T-helper 2 cell treated with Interferon-gamma antibody and Interleukin-4, amounts not matched to agents 100 ng/mL and 5 ng/mL, for 36 hours (primary cell): ENCODE measurements at regions not wholly inside any gene's neighbourhood (a gene's known extent, or its start where the extent isn't known, plus 50 kb on each side); places are given as distances from the start of the nearest gene placed in this dataset.

Experiments
- intact Hi-C: fragments of 100-400 bp; cut with micrococcal nuclease; formaldehyde crosslinking; loops from one replicate; pipeline ENCODE4 v1.15.1; 2023

DNA sequence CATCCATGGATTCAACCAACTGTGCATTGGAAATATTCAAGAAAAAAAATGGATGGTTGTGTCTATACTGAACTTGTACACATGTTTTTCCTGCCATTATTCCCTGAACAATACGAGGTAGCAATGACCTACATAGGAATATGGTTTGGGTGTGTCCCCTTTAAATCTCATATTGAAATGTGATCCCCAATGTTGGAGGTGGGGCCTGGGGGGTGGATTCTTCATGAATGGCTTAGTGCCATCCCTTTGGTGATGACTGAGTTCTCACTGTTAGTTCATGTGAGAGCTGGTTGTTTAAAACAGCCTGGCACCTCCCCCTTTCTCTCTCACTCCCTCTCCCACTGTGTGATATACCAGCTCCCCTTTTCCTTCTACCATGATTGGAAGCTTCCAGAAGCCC, 139.8 kb upstream of the BACH2 start:
- intact Hi-C loops, result no loop called here

GRCh38 chr6:90435207-90435899, 138.7 kb upstream of the BACH2 start:
- intact Hi-C loops, result no loop called here

DNA sequence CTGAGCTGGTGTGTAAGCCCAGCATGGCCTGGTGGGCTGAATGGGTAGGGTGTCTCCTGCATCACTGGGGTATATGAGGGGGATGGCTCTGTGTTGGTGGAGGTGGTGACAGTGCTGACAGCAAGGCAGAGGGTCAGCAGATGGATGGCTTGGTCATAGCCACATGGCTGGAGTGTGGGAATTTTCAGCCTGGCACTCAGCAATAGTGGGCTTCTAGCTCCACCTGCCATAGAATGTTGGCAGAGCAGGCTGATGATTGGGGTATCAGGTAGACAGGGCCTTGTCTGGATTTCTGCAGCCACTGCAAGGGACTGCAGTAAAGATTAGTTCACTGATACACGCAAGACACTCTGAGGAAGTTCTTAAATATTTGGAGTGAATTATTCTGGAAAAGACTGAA, 137.5 kb upstream of the BACH2 start:
- intact Hi-C loops, result no loop called here

DNA sequence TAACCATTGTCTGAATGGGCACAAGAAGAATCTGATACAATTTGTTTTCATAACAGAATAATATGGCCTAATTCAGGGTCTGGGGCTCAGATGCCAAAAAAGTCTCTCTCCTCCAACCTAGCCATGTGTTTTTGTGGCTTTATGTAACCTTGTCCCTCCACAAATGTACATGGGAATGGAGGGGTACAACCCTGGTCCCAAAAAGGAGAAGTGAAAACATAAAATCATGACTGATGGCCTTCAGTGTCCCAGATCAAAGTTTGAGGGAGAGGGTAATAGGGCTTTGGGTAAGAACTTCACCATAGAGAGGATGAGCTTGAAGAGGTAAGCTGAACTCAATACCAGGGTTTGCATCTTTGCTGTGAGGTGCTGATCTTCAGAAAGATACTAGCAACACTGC, 136.3 kb upstream of the BACH2 start:
- intact Hi-C loops, result no loop called here

DNA sequence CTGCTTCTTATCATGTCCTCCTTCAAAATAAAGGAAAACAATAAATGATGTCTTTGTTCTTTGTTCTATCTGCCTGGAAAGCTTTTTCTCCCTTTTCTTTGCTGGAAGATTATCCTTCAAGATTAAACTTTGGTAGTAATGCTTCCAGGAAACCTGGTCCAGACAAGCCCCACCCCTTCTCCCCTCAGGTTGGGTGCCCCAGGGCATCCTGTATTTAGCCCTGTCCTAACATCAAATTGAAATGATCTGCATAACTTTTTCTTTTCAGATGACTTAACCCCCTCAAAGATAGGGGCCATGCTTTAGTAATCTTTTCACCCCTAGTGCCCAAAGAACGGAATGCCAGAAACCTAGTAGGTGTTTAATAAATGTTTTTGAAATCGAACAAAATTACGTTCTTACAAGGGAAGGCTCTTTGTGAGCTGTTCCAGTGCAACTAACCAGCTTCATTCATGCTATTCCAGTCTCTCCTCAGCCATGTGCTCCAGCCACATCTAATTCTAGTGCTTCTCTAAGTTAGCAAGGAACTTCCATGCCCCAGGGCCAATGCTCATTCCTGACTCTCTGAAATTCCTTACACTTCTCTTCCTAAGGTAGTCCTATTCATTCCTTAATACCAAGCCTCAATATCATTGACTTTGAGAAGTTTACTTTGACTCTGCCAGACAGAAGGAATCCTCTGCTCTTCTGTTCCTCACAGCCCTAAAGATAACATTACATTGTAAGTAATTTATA, 135.6 kb upstream of the BACH2 start:
- intact Hi-C loops, result no loop called here

- intact Hi-C loops, result no loop called here
These were observed 134.9 kb upstream of the BACH2 start for GRCh38 chr6:90431576-90431975.

DNA sequence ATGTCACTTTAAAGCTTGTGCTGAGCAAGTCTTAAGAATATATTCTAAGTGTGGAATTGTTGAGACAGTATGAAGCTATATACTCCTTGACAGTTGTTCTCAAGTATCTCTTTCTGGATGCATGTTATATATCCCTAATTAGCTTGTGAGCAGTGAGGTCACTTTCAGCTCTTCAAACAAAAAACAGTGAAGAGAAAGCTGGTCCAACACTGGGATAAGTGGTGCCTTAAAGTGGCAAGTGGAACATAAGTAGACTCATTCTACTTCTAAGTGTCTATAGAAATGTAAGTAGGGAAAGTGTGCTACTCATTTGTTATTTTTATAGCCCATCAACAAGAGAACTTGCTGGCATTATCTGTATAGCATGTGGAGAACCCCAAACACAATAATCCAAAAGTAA, 133.1 kb upstream of the BACH2 start:
- intact Hi-C loops, result no loop called here

DNA sequence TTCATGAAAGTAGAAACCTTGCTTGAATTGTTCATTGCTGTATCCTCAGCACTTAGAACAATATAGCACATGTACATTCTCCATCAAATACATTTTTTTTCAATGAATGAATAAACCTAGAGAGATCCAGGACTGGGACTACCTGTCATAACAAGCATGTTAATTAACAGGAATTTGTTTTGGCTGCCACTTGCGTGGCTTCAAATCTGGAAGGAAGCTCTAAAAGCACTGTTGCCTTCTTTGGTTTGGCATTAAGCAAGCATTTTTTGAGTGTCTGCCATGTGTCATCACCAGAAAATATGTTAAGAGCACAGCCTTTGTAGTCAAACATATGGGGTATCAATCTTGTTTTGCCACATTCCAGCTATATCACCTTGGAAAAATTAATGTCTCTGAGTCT, 131.9 kb upstream of the BACH2 start:
- intact Hi-C loops, result no loop called here

DNA sequence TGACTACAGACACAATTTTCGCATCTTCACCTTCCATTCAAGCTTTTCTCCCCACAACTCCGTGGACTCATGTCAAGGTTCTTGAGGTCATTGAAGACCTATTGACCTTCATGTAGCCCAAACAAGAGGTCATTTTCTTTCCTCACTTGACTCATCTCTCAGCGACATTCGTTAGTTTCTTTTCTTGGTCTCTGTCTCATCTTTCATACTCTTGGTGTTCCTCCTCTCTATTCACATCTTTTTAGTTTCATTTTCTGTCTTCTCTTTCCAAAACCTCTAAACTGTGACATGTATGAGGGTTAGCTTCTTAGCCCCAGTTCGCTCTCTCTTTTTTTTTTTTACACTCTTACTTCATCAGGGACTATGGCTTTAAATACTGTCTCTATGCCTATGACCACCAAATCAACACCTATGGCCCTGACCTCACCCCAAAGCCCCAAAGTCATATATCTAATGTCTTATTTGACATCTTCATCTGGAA, 128.6 kb upstream of the BACH2 start:
- intact Hi-C loops, result loop anchor here (1.0 to 2.0 kb wide), 7 partner anchors 11 to 140 kb away; no protein-coding TSS in a partner anchor

DNA sequence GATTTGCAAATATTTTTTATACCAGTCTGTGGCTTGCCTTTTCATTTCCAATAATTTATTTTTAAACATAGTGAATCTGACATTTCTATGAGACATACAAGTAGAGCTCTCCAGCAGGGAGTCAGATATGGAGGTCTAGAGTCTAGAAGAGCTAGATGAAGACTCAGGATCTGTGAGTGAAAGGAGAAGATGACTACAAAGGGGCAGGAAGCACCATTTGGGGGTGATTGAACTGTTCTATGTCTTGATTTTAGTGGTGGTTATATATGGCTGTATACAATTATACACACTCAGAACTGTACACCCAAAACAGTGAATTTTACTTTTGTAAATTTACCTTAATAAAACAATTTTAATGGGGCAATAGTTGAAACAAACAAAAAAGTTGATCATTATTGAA, 127.9 kb upstream of the BACH2 start:
- intact Hi-C loops, result loop anchor here (2.0 kb wide), 2 partner anchors 14 to 20 kb away; no protein-coding TSS in a partner anchor

- intact Hi-C loops, result no loop called here
These were observed 125.0 kb upstream of the BACH2 start for GRCh38 chr6:90421666-90422065.

- intact Hi-C loops, result no loop called here
These were observed 123.9 kb upstream of the BACH2 start for GRCh38 chr6:90420500-90420899.

DNA sequence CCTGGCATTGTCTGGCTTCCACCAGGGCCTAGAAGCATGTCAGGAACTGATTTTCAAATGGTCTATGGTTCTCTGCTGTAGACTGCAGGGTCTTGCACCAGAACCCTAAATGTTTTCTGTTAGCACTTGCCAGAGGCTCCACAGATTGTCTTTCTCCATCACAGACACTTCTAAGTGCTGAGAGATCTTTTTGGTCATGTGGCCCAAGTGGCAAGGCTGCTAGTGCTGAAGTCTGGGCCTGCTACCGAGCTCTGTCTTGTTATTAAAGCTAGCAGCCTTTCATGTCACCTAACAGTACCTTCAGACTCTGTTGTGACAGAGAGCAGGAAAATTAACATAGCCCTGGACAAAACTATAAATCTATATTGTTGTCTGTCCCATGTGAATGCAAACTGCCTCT, 120.7 kb upstream of the BACH2 start:
- intact Hi-C loops, result no loop called here

DNA sequence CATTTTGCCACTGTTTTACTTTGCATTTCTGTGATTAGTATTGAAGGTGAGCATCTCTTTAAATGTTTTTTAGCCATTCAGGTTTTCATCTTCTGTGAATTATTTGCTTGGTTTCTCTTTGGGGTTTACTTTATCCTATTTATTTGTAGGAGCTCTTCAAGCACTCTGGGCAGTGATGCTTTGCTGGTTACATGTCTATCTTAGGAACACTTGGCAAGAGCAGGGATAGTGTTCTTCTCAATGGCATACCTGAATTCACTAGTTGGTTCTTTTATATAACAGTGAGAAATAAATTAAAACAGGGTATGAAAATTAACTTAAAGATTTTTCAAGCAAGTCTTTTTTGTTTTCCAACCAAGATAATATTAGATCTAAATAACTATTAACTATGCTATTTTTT, 119.7 kb upstream of the BACH2 start:
- intact Hi-C loops, result no loop called here

DNA sequence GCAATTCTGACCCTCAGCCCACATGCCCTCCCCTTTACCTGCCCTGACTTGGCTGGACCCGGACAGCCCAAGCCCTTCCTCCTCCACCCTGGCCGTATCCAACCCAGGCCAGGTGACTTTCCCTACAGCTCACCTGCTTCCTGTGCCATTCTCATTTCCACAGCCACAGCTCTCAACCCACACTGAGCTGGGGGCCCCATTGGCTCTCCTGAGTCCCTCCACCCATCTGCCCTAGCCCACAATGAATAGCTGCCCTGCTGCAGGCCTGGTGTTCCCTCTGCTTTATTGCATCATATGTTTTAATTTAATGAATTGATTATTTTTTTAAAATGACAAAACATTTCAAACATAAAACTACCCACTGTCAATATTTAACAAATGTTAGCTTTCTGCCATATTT, 118.5 kb upstream of the BACH2 start:
- intact Hi-C loops, result loop anchor here (2.0 kb wide), 2 partner anchors 16 to 44 kb away; no protein-coding TSS in a partner anchor

GRCh38 chr6:90414352-90414751, 117.7 kb upstream of the BACH2 start:
- intact Hi-C loops, result loop anchor here (1.0 to 5.0 kb wide), 6 partner anchors 11 to 332 kb away; partner anchors contain the start of gene BACH2

DNA sequence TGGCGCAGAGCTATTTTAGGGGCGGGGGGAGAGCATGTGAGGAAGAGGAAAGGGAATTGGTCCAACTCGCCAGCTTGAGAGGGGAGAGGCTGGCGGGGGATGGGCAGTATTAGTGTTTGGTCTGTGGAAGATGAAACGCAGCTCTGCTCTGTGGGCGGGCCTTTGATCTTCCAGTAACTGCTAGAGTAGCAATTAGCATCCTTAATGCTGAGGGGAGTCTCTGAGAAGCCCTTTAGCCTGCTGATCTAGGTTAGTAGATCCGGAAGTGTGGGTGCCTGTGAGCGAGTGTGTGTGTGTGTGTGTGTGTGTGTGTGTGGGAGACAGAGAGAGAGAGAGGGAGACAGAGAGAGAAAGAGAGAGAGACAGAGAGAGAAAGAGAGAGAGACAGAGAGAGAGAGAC, 117.2 kb upstream of the BACH2 start:
- intact Hi-C loops, result loop anchor here (1.0 to 5.0 kb wide), 6 partner anchors 11 to 332 kb away; partner anchors contain the start of gene BACH2

- intact Hi-C loops, result loop anchor here (5.0 kb wide), 3 partner anchors 59 to 331 kb away; partner anchors contain the start of gene BACH2
These were observed 116.8 kb upstream of the BACH2 start for GRCh38 chr6:90413396-90413795.

- intact Hi-C loops, result loop anchor here (5.0 kb wide), 3 partner anchors 60 to 330 kb away; partner anchors contain the start of gene BACH2
These were observed 116.1 kb upstream of the BACH2 start for GRCh38 chr6:90412538-90413369.

DNA sequence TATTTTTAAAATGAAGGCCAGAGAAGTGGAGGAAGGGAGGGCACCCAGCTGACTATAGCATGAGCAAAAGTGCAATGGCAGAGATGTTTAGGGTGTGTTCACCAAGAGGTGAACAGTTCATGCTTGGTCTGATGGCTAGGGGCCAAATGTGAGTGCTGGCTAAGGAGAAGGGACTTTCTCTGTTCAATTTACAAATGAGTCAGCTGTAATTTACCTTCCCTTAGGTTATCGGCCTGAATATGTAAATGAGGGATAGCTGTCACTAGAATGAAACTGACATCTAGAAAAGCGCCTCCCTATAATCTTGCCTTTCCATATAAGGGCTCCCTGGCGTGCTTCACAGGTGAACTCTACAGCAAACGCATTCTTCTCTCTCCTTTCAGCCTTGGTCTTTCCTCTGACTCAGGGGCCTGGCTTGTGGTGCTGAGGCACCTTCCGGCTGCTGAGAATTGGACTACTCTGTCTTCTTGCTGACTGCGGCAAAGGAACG, 114.7 kb upstream of the BACH2 start:
- intact Hi-C loops, result loop anchor here (1.0 to 5.0 kb wide), 6 partner anchors 9 to 329 kb away; partner anchors contain the start of gene BACH2

DNA sequence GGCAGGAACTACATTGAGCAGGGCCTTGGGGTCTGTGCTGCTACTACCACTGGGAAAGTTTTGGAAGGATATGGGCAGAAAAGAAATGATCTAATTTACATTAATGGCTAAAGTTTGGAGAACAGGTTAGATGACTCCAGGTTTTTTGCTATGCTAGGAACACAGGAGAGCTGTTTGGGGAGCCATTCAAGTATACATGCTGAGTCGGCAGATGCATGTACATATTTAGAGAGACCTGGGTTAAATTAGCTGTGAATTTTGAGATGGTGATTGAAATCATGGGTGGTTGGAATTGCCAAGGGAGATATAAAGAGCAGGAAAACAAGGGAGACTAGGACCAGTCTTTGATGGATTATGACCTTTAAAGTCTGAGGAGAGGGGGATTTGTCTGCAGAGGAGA, 113.1 kb upstream of the BACH2 start:
- intact Hi-C loops, result loop anchor here (2.0 to 5.0 kb wide), 4 partner anchors 15 to 327 kb away; partner anchors contain the start of gene BACH2
